Gastroesophageal sphincter (tissue), 4 donors: ENCODE measurements at regions not wholly inside any gene's neighbourhood (a gene's known extent, or its start where the extent isn't known, plus 50 kb on each side); places are given as distances from the start of the nearest gene placed in this dataset.

Source experiments
- ATAC-seq: fragments of 150-250 bp; one replicate; pipeline ENCODE4 v1.9.1; 2016; ENCODE audit warnings: mild to moderate bottlenecking, moderate library complexity
- H3K27ac ChIP-seq, 4 donors: fragments of 200-600 bp; sonication (generic) in 3 of 4; 1 replicate in 3 of 4; 2 replicates in 1 of 4; pipeline ENCODE4 v1.5.1; 2016 to 2019
- H3K27me3 ChIP-seq: fragments of 200-600 bp; sonication (generic); one replicate; pipeline ENCODE4 v1.5.1; 2019
- H3K36me3 ChIP-seq, 2 donors: fragments of 200-600 bp; sonication (generic); one replicate each; pipeline ENCODE4 v1.5.1; 2019; ENCODE audit warnings: control low read depth in 1 of 2
- H3K4me1 ChIP-seq, 3 donors: fragments of 200-600 bp; sonication (generic); 1 replicate in 2 of 3; 2 replicates in 1 of 3; pipeline ENCODE4 v1.5.1; 2016 to 2019; ENCODE audit warnings: control low read depth in 2 of 3
- H3K4me3 ChIP-seq, 2 donors: fragments of 200-600 bp; sonication (generic); one replicate each; pipeline ENCODE4 v1.5.1; 2019; ENCODE audit warnings: mild to moderate bottlenecking in 1 of 2, moderate library complexity in 1 of 2
- H3K9me3 ChIP-seq, 3 donors: fragments of 200-600 bp; sonication (generic); one replicate each; pipeline ENCODE4 v1.5.1; 2017 to 2019; ENCODE audit warnings: control low read depth in 2 of 3
- EP300 ChIP-seq: sonication (generic); formaldehyde crosslinking; IDR thresholded peaks from one replicate; pipeline ENCODE4 v1.6.1; 2017; ENCODE audit warnings: antibody characterized with exemption, mild to moderate bottlenecking
- POLR2A ChIP-seq, 2 donors: fragments of 450-650 bp; IDR thresholded peaks; one replicate each; pipeline ENCODE4 v1.6.1; 2017; ENCODE audit warnings: antibody characterized with exemption in 2 of 2, mild to moderate bottlenecking in 2 of 2, moderate library complexity in 1 of 2
- POLR2AphosphoS5 ChIP-seq: sonication (generic); formaldehyde crosslinking; IDR thresholded peaks from one replicate; pipeline ENCODE4 v1.6.1; 2017; ENCODE audit warnings: antibody characterized with exemption
- WGBS, 2 donors: methylation state at CpG; one replicate each; pipeline ENCODE4 v1.1.5; 2018; ENCODE audit warnings: low coverage in 1 of 2; 5-methylcytosine and 5-hydroxymethylcytosine counted together
- TF ChIP-seq, protein P1 (sequence below), 4 experiments: fragments of 200-600 bp in 2 of 4; fragments of 450-650 bp in 2 of 4; sonication (generic) in 1 of 4; IDR thresholded peaks; one replicate each; pipeline ENCODE4 v1.5.1; 2017 to 2019; ENCODE audit warnings: antibody characterized with exemption in 4 of 4, mild to moderate bottlenecking in 2 of 4, moderate library complexity in 2 of 4

DNA sequence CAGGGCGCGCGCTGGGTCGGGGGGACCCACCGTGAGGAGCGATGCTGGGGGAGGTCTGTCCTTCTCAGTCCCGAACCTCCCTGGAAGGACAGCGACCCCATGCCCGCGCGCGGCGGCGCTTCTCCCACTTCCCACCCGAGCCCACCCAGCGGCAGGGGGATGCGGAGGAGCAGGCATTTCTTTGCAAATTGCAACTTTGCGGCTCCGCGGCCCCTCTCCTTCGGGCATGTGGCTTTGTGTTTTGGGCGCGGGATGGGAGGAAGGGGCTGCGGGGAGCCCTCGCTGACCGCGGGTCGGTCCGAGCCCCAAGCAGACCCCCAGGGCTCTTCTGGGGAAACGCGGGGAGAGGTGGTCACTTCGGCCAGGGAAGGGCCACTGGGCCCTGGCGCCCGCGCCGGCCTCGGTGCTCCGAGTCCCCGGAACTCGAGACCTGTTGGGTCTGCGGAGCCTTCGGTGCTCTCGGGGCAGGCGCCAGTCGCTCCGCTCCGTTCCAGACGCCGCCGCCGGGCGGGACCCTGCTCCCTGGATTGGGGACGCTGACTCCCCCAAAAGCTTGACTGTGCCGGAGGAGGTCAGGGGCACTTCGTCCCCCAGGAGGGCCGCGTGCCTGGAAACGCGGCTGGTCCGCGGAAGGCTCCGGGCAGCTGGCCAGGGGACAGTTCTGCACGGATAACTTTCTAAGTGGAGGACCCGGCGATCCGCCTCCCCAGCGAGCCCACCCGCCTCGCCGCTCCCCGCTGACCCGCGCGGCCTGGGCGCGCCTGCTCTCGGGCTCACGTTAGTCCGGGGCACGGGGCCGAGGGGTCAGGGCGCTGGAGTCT lies 164.2 kb upstream of the DPP6 start:
- ATAC-seq: no peak
- peak overlapping the region; percentile 16 to 52 for H3K4me3 ChIP-seq
- 2% methylated on average over 17 of the region's 82 CpGs; no CpG with 5 or more reads in 1 of the 2 donors for WGBS, 2 donors

GRCh38 chr7:153891990-153892389 lies 160.2 kb upstream of the DPP6 start:
- TF ChIP-seq POLR2AphosphoS5 (no peak), POLR2A (IDR thresholded peaks at IDR 0.05) (no peak), EP300 (no peak)
- TF ChIP-seq, protein P1, sequence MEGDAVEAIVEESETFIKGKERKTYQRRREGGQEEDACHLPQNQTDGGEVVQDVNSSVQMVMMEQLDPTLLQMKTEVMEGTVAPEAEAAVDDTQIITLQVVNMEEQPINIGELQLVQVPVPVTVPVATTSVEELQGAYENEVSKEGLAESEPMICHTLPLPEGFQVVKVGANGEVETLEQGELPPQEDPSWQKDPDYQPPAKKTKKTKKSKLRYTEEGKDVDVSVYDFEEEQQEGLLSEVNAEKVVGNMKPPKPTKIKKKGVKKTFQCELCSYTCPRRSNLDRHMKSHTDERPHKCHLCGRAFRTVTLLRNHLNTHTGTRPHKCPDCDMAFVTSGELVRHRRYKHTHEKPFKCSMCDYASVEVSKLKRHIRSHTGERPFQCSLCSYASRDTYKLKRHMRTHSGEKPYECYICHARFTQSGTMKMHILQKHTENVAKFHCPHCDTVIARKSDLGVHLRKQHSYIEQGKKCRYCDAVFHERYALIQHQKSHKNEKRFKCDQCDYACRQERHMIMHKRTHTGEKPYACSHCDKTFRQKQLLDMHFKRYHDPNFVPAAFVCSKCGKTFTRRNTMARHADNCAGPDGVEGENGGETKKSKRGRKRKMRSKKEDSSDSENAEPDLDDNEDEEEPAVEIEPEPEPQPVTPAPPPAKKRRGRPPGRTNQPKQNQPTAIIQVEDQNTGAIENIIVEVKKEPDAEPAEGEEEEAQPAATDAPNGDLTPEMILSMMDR (IDR thresholded peaks at IDR 0.05): no peak
- H3K4me3 ChIP-seq: no peak overlapping the region
- H3K27ac ChIP-seq: no peak overlapping the region
- no peaks in the 10 kb centered on the region for H3K36me3 ChIP-seq
- H3K27me3 ChIP-seq: peaks cover 34% of the 10 kb centered on the region
- H3K9me3 ChIP-seq: no peaks in the 10 kb centered on the region
- ATAC-seq: no peak
- 75 to 88% methylated on average over 6 of the region's 6 CpGs for WGBS, 2 donors
- H3K4me1 ChIP-seq: peaks cover 0 to 21% (median 12%) of the 10 kb centered on the region in 3 donors

More for the DNA sequence above, 164.2 kb upstream of the DPP6 start:
- no peak overlapping the region for H3K27ac ChIP-seq
- TF ChIP-seq POLR2A (IDR thresholded peaks at IDR 0.05): no peak
- no peak for TF ChIP-seq EP300
- no peak for TF ChIP-seq POLR2AphosphoS5
- TF ChIP-seq, protein P1 (IDR thresholded peaks at IDR 0.05): no peak
- no peaks in the 10 kb centered on the region for H3K36me3 ChIP-seq
- no peaks in the 10 kb centered on the region for H3K9me3 ChIP-seq
- H3K4me1 ChIP-seq: peaks cover 0 to 32% (median 12%) of the 10 kb centered on the region in 3 donors
- peaks cover 53% of the 10 kb centered on the region for H3K27me3 ChIP-seq

- Histone ChIP-seq H3K4me1 (peaks cover 0 to 2% (median 0%) of the 10 kb centered on the region in 3 donors), H3K9me3 (no peaks in the 10 kb centered on the region), H3K27me3 (no peaks in the 10 kb centered on the region), H3K36me3 (no peaks in the 10 kb centered on the region), H3K27ac (no peak overlapping the region), H3K4me3 (no peak overlapping the region)
- TF ChIP-seq POLR2AphosphoS5: no peak
- no peak for TF ChIP-seq EP300
- TF ChIP-seq POLR2A (IDR thresholded peaks at IDR 0.05): no peak
- TF ChIP-seq, protein P1 (IDR thresholded peaks at IDR 0.05): no peak
- 42 to 57% methylated on average over 1 to 3 of the region's 3 CpGs for WGBS, 2 donors
- ATAC-seq: peak; percentile 46
These were observed 149.3 kb upstream of the DPP6 start for GRCh38 chr7:153902862-153903261.

DNA sequence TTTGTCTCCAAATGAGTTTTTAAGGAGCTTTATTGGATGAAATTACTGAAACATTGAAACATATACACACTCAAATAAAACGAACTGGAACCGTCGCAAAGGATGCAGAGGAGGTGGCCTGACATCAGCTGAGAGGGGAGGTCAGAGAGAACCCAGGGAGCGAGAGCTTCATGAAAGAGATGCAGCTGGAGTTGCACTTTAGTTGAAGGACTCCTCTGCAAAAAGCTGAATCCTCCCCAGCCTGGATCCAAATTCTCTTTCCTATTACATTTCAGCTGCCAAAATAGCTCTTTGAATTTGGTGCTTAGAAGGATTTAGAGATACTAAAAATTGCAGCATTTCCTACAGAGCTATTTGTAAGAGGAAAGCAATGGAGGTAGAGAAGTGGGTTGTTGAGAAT lies 140.0 kb upstream of the DPP6 start:
- no peaks in the 10 kb centered on the region for H3K4me1 ChIP-seq
- H3K4me3 ChIP-seq: no peak overlapping the region
- no peaks in the 10 kb centered on the region for H3K9me3 ChIP-seq
- H3K36me3 ChIP-seq: no peaks in the 10 kb centered on the region
- no peak for ATAC-seq
- 35 to 87% methylated on average over 3 to 4 of the region's 4 CpGs for WGBS, 2 donors
- TF ChIP-seq EP300: no peak
- no peaks in the 10 kb centered on the region for H3K27me3 ChIP-seq
- no peak overlapping the region for H3K27ac ChIP-seq

DNA sequence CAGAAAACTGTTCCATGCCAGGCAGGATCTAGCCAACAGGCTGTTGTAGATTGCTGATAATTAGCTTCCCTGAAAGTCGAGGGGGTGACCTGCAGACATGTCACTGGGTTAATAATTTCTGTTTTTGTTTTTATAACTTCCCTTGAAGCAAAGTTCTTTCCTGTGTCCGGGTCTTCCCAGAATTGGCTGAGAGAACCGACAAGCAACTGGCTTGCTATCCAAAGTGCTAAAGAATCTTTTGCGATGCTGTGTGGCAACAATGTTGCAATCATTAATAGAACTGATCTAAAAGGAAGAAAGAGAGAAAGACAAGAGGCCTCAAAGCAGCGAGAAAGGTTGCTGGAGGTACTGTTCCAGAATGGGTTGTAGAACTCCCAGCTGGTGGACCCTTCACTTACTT lies 132.1 kb upstream of the DPP6 start:
- H3K27ac ChIP-seq: no peak overlapping the region
- H3K36me3 ChIP-seq: no peaks in the 10 kb centered on the region
- WGBS, 2 donors: 82 to 84% methylated on average over 5 of the region's 5 CpGs
- H3K4me3 ChIP-seq: no peak overlapping the region
- TF ChIP-seq POLR2AphosphoS5 (no peak), POLR2A (IDR thresholded peaks at IDR 0.05) (no peak), EP300 (no peak)
- TF ChIP-seq, protein P1 (IDR thresholded peaks at IDR 0.05): no peak
- no peak for ATAC-seq
- no peaks in the 10 kb centered on the region for H3K9me3 ChIP-seq
- H3K27me3 ChIP-seq: no peaks in the 10 kb centered on the region
- no peaks in the 10 kb centered on the region for H3K4me1 ChIP-seq
